WTC11 (cell line): ENCODE measurements at regions not wholly inside any gene's neighbourhood (a gene's known extent, or its start where the extent isn't known, plus 50 kb on each side); places are given as distances from the start of the nearest gene placed in this dataset.

Experiments
- ATAC-seq: fragments of 200-7000 bp; cut with Tn5 transposase; 2 replicates; pipeline ENCODE4 v1.10.0; 2021; ENCODE audit warnings: mild to moderate bottlenecking, moderate library complexity
- CTCF ChIA-PET: fragments of 300-600 bp; sonication (Branson Sonifier 250); formaldehyde crosslinking; loops from one replicate; lab custom pipeline; 2021; ENCODE audit warnings: antibody characterized with exemption; lab: Charles Lee
- POLR2A ChIA-PET: fragments of 350-600 bp; sonication (Branson Sonifier 250); formaldehyde crosslinking; loops from one replicate; lab custom pipeline; 2021; ENCODE audit warnings: antibody characterized with exemption; lab: Charles Lee
- DNase-seq: peaks from one replicate; pipeline ENCODE4 v3.0.0; 2021; ENCODE audit warnings: low spot score
- H3K27ac Mint-ChIP-seq: 2 replicates; pipeline ENCODE4 v1.8.0; 2021; ENCODE audit warnings: mixed read lengths
- H3K27me3 Mint-ChIP-seq: 2 replicates; pipeline ENCODE4 v1.8.0; 2021; ENCODE audit warnings: low read depth, mild to moderate bottlenecking, moderate library complexity, mixed read lengths
- H3K36me3 Mint-ChIP-seq: 2 replicates; pipeline ENCODE4 v1.8.0; 2021; ENCODE audit warnings: mixed read lengths
- H3K4me1 Mint-ChIP-seq: 2 replicates; pipeline ENCODE4 v1.8.0; 2022; ENCODE audit warnings: mixed read lengths
- H3K4me3 Mint-ChIP-seq: 2 replicates; pipeline ENCODE4 v1.8.0; 2021; ENCODE audit warnings: mild to moderate bottlenecking, moderate library complexity, mixed read lengths
- H3K9me3 Mint-ChIP-seq: 2 replicates; pipeline ENCODE4 v1.8.0; 2021; ENCODE audit warnings: mixed read lengths
- IRF2 ChIP-seq: sonication (generic); formaldehyde crosslinking; IDR thresholded peaks from 2 replicates; pipeline ENCODE4 v1.8.0; 2022; ENCODE audit warnings: low read depth, missing genetic modification reagents, borderline replicate concordance
- JAZF1 ChIP-seq: fragments of 250-450 bp; sonication (Bioruptor Pico); IDR thresholded peaks from 2 replicates; pipeline ENCODE4 v1.9.0; 2021; ENCODE audit warnings: moderate library complexity, mild to moderate bottlenecking, inconsistent platforms
- NFYB ChIP-seq: sonication (generic); formaldehyde crosslinking; conservative IDR thresholded peaks from 2 replicates; pipeline ENCODE4 v1.8.0; 2022; ENCODE audit warnings: low read depth, missing genetic modification reagents
- NR1H2 ChIP-seq: sonication (generic); formaldehyde crosslinking; IDR thresholded peaks from 2 replicates; pipeline ENCODE4 v1.9.0; 2021; ENCODE audit warnings: mild to moderate bottlenecking, moderate library complexity, missing genetic modification reagents
- OVOL2 ChIP-seq: fragments of 250-450 bp; sonication (Bioruptor Pico); IDR thresholded peaks from 2 replicates; pipeline ENCODE4 v1.9.0; 2021; ENCODE audit warnings: mild to moderate bottlenecking, borderline replicate concordance
- RORB ChIP-seq: fragments of 250-450 bp; sonication (Bioruptor Pico); IDR thresholded peaks from 2 replicates; pipeline ENCODE4 v1.9.0; 2021; ENCODE audit warnings: mild to moderate bottlenecking
- TCF7 ChIP-seq: sonication (generic); formaldehyde crosslinking; IDR thresholded peaks from 2 replicates; pipeline ENCODE4 v1.8.0; 2022; ENCODE audit warnings: mild to moderate bottlenecking, low read depth, missing genetic modification reagents, moderate library complexity
- USF1 ChIP-seq: sonication (generic); formaldehyde crosslinking; IDR thresholded peaks from 2 replicates; pipeline ENCODE4 v1.8.0; 2022; ENCODE audit warnings: mild to moderate bottlenecking, missing genetic modification reagents
- ZNF263 ChIP-seq: sonication (generic); formaldehyde crosslinking; IDR thresholded peaks from 2 replicates; pipeline ENCODE4 v1.8.1; 2022; ENCODE audit warnings: low read depth, mild to moderate bottlenecking, moderate library complexity, missing genetic modification reagents
- ZNF423 ChIP-seq: fragments of 250-450 bp; sonication (Bioruptor Pico); IDR thresholded peaks from 2 replicates; pipeline ENCODE4 v2.1.2; 2022; ENCODE audit warnings: mild to moderate bottlenecking, moderate library complexity
- TF ChIP-seq, protein P1 (sequence below): fragments of 250-450 bp; sonication (Bioruptor Pico); IDR thresholded peaks from 2 replicates; pipeline ENCODE4 v1.9.0; 2021; ENCODE audit warnings: mild to moderate bottlenecking
- TF ChIP-seq, protein P2 (sequence below): sonication (generic); formaldehyde crosslinking; conservative IDR thresholded peaks from 2 replicates; pipeline ENCODE4 v1.8.1; 2022; ENCODE audit warnings: mild to moderate bottlenecking, missing genetic modification reagents
- TF ChIP-seq, protein P3 (sequence below): sonication (generic); formaldehyde crosslinking; IDR thresholded peaks from 2 replicates; pipeline ENCODE4 v1.8.0; 2022; ENCODE audit warnings: mild to moderate bottlenecking, missing genetic modification reagents
- TF ChIP-seq, protein P4 (sequence below): fragments of 250-450 bp; sonication (Bioruptor Pico); IDR thresholded peaks from 2 replicates; pipeline ENCODE4 v1.9.0; 2021; ENCODE audit warnings: mild to moderate bottlenecking

DNA sequence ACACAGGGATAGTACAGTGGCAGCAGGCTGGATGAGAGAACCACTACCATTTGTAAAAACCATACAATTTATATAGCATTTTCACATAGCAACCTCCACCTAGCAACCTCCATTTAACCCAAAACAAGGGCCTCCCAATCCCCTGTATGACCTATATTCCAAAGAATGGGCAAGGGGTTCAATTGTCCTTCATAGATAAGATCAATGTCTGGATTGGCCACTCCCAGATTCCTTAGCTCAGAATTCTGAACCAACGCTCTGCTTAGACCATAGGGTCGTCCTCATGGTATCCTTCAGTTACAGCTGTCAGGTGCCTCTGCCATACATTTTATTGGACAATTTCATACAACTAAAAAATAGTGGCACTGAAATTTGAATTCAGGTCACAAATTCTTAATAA lies 166.2 kb downstream of the KCTD12 start:
- H3K36me3 Mint-ChIP-seq = no peaks in the 10 kb centered on the region
- no peak overlapping the region for H3K27ac Mint-ChIP-seq
- ATAC-seq (no peak), DNase-seq (no peak)
- no peak overlapping the region for H3K4me3 Mint-ChIP-seq
- H3K4me1 Mint-ChIP-seq = peaks cover 13% of the 10 kb centered on the region
- no peaks in the 10 kb centered on the region for H3K9me3 Mint-ChIP-seq
- ChIA-PET CTCF (no interaction called here), POLR2A (no interaction called here)
- TF ChIP-seq USF1 (CRISPR knock-in tag) (no peak), ZNF423 (no peak), NR1H2 (CRISPR knock-in tag) (no peak)
- TF ChIP-seq, protein P1, sequence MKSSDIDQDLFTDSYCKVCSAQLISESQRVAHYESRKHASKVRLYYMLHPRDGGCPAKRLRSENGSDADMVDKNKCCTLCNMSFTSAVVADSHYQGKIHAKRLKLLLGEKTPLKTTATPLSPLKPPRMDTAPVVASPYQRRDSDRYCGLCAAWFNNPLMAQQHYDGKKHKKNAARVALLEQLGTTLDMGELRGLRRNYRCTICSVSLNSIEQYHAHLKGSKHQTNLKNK (CRISPR knock-in tag) = no peak
- no peaks in the 10 kb centered on the region for H3K27me3 Mint-ChIP-seq

DNA sequence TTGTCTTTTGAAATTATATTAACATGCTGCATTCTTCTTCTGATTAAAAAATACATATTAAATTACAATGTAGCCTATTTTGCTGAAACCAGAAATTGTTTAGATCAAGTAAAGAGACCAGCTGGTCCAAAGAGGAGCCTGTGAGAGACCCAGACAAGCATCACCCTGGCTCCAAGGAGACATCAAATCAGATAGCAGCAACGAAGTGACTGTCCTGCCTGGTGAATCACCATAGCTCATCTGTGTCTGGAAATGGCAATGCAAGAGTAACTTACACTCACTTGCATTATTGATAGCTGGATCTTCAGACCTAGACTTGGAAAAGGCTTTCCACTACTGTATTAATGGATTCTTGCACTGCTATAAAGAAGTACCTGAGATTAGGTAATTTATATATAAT lies 169.1 kb downstream of the KCTD12 start:
- ATAC-seq (no peak), DNase-seq (no peak)
- Mint-ChIP-seq H3K4me3 (no peak overlapping the region), H3K27ac (no peak overlapping the region), H3K9me3 (no peaks in the 10 kb centered on the region), H3K36me3 (no peaks in the 10 kb centered on the region), H3K4me1 (peaks cover 13% of the 10 kb centered on the region), H3K27me3 (no peaks in the 10 kb centered on the region)
- ChIA-PET CTCF (no interaction called here), POLR2A (no interaction called here)
- no peak for TF ChIP-seq RORB
- no peak for TF ChIP-seq ZNF423
- no peak for TF ChIP-seq JAZF1 (CRISPR knock-in tag)
- TF ChIP-seq, protein P2, sequence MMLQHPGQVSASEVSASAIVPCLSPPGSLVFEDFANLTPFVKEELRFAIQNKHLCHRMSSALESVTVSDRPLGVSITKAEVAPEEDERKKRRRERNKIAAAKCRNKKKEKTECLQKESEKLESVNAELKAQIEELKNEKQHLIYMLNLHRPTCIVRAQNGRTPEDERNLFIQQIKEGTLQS (CRISPR knock-in tag) = no peak
- TF ChIP-seq OVOL2 (CRISPR knock-in tag) = no peak
- TF ChIP-seq, protein P3, sequence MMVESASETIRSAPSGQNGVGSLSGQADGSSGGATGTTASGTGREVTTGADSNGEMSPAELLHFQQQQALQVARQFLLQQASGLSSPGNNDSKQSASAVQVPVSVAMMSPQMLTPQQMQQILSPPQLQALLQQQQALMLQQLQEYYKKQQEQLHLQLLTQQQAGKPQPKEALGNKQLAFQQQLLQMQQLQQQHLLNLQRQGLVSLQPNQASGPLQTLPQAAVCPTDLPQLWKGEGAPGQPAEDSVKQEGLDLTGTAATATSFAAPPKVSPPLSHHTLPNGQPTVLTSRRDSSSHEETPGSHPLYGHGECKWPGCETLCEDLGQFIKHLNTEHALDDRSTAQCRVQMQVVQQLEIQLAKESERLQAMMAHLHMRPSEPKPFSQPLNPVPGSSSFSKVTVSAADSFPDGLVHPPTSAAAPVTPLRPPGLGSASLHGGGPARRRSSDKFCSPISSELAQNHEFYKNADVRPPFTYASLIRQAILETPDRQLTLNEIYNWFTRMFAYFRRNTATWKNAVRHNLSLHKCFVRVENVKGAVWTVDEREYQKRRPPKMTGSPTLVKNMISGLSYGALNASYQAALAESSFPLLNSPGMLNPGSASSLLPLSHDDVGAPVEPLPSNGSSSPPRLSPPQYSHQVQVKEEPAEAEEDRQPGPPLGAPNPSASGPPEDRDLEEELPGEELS (CRISPR knock-in tag) = no peak

- TF ChIP-seq, protein P1 (CRISPR knock-in tag) = no peak
- TF ChIP-seq NFYB (CRISPR knock-in tag) = no peak
- no peak for TF ChIP-seq ZNF423
- TF ChIP-seq ZNF263 = no peak
- TF ChIP-seq TCF7 = no peak
- TF ChIP-seq, protein P4, sequence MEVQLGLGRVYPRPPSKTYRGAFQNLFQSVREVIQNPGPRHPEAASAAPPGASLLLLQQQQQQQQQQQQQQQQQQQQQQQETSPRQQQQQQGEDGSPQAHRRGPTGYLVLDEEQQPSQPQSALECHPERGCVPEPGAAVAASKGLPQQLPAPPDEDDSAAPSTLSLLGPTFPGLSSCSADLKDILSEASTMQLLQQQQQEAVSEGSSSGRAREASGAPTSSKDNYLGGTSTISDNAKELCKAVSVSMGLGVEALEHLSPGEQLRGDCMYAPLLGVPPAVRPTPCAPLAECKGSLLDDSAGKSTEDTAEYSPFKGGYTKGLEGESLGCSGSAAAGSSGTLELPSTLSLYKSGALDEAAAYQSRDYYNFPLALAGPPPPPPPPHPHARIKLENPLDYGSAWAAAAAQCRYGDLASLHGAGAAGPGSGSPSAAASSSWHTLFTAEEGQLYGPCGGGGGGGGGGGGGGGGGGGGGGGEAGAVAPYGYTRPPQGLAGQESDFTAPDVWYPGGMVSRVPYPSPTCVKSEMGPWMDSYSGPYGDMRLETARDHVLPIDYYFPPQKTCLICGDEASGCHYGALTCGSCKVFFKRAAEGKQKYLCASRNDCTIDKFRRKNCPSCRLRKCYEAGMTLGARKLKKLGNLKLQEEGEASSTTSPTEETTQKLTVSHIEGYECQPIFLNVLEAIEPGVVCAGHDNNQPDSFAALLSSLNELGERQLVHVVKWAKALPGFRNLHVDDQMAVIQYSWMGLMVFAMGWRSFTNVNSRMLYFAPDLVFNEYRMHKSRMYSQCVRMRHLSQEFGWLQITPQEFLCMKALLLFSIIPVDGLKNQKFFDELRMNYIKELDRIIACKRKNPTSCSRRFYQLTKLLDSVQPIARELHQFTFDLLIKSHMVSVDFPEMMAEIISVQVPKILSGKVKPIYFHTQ (CRISPR knock-in tag) = no peak
- TF ChIP-seq IRF2 (CRISPR knock-in tag) = no peak
- Mint-ChIP-seq H3K27me3 (no peaks in the 10 kb centered on the region), H3K4me1 (peaks cover 13% of the 10 kb centered on the region), H3K36me3 (no peaks in the 10 kb centered on the region), H3K27ac (no peak overlapping the region), H3K9me3 (no peaks in the 10 kb centered on the region), H3K4me3 (no peak overlapping the region)
- POLR2A ChIA-PET = interaction anchor here (0.7 kb wide), 2 partner anchors 35 to 537 kb away, joined by 3 to 7 read pairs; no protein-coding TSS in a partner anchor
- CTCF ChIA-PET = no interaction called here
- DNase-seq = no peak
- no peak for ATAC-seq
Observed at GRCh38 chr13:76715621-76716020, 170.6 kb downstream of the KCTD12 start.
